ENCODE measurements at regions not wholly inside any gene's neighbourhood (a gene's known extent, or its start where the extent isn't known, plus 50 kb on each side); places are given as distances from the start of the nearest gene placed in this dataset.

- DNase-seq, result no peak
Measured at GRCh38 chr4:151822331-151822730, 61.5 kb upstream of the GATB start.

- no peak for DNase-seq
Measured at GRCh38 chr4:151820004-151820403, 59.2 kb upstream of the GATB start.

GRCh38 chr4:151811403-151811802 is 50.6 kb upstream of the GATB start:
- no peak for DNase-seq

Data from AML-193 (cell line).